ENCODE measurements at regions not wholly inside any gene's neighbourhood (a gene's known extent, or its start where the extent isn't known, plus 50 kb on each side); places are given as distances from the start of the nearest gene placed in this dataset.
"Not testable (repeated sequence)": the region's sequence is repeated elsewhere in the genome, so short reads cannot be mapped to it uniquely, and the experiment has no call there.

GRCh38 chr2:241982706-241983570, 113.4 kb downstream of the RTP5 start:
- no peak for DNase-seq (ENCODE audit: low spot score)

- no peak for DNase-seq (ENCODE audit: low spot score)
These were observed 114.2 kb downstream of the RTP5 start for GRCh38 chr2:241983571-241984270.

- no peak for DNase-seq (ENCODE audit: low spot score)
These were observed 114.7 kb downstream of the RTP5 start for GRCh38 chr2:241984271-241984655.

GRCh38 chr2:241984658-241985057, 115.1 kb downstream of the RTP5 start:
- no peak for DNase-seq (ENCODE audit: low spot score)

- DNase-seq (ENCODE audit: low spot score) = not testable (repeated sequence)
These were observed 115.8 kb downstream of the RTP5 start for GRCh38 chr2:241985161-241985985.

- no peak for DNase-seq (ENCODE audit: low spot score)
These were observed 116.4 kb downstream of the RTP5 start for GRCh38 chr2:241985986-241986329.

- no peak for DNase-seq (ENCODE audit: low spot score)
These were observed 117.5 kb downstream of the RTP5 start for GRCh38 chr2:241986836-241987641.

- DNase-seq (ENCODE audit: low spot score) = no peak
These were observed 118.2 kb downstream of the RTP5 start for GRCh38 chr2:241987726-241988125.

GRCh38 chr2:241988146-241988545, 118.6 kb downstream of the RTP5 start:
- DNase-seq (ENCODE audit: low spot score) = no peak

- no peak for DNase-seq (ENCODE audit: low spot score)
These were observed 119.5 kb downstream of the RTP5 start for GRCh38 chr2:241989074-241989473.

- no peak for DNase-seq (ENCODE audit: low spot score)
These were observed 120.9 kb downstream of the RTP5 start for GRCh38 chr2:241990466-241990865.

- DNase-seq (ENCODE audit: low spot score) = no peak
These were observed 121.8 kb downstream of the RTP5 start for GRCh38 chr2:241991299-241991698.

- DNase-seq (ENCODE audit: low spot score) = no peak
These were observed 123.2 kb downstream of the RTP5 start for GRCh38 chr2:241992753-241993152.

- DNase-seq (ENCODE audit: low spot score) = no peak
These were observed 124.0 kb downstream of the RTP5 start for GRCh38 chr2:241993386-241994005.

- no peak for DNase-seq (ENCODE audit: low spot score)
These were observed 124.6 kb downstream of the RTP5 start for GRCh38 chr2:241994086-241994485.

GRCh38 chr2:241994556-241995213, 125.2 kb downstream of the RTP5 start:
- DNase-seq (ENCODE audit: low spot score) = no peak

GRCh38 chr2:241996100-241996499, 126.6 kb downstream of the RTP5 start:
- no peak for DNase-seq (ENCODE audit: low spot score)

GRCh38 chr2:241997017-241997416, 127.5 kb downstream of the RTP5 start:
- no peak for DNase-seq (ENCODE audit: low spot score)

GRCh38 chr2:241999184-241999583, 129.7 kb downstream of the RTP5 start:
- DNase-seq (ENCODE audit: low spot score) = no peak

GRCh38 chr2:242001853-242002252, 132.3 kb downstream of the RTP5 start:
- DNase-seq (ENCODE audit: low spot score) = no peak

- no peak for DNase-seq (ENCODE audit: low spot score)
These were observed 133.4 kb downstream of the RTP5 start for GRCh38 chr2:242002944-242003343.
